ENCODE measurements at regions not wholly inside any gene's neighbourhood (a gene's known extent, or its start where the extent isn't known, plus 50 kb on each side); places are given as distances from the start of the nearest gene placed in this dataset.
"Not testable (repeated sequence)": the region's sequence is repeated elsewhere in the genome, so short reads cannot be mapped to it uniquely, and the experiment has no call there.

DNA sequence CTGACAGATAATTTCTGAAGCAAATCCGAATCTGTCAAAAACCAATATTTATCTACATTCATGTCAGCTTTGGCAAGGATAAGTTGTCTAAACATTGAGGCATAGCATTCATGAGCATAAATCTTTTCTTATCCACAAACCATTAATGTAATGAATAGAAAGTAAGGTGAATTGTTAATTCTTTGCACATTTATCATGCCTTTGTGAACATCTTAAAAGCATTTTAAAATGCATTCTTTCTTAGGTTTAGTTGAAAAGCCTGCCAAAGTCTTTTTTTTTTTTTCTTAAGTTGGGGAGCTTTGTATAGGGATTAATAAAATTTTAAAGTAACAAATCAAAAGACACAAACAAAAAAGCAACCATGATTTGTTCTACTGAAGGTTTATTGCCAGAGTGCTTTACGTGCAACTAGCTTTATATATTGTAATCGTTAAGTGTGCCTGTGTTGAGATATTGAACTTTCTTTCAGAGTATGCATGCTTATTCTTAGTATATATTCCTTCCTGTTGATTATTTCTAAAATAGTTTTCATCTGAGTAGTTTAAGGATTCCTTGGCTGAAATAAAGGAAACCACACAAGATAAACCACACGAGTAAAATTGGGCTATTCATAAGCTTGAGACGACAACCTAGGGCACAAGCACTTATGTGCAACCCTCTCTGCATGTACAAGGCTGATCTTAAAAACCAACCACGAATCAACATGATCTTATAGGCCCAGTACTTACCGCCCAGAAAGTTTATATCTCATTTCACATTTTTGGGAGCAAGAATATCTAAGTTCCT lies 1110.9 kb upstream of the CNTN5 start:
- no peak for DNase-seq

DNA sequence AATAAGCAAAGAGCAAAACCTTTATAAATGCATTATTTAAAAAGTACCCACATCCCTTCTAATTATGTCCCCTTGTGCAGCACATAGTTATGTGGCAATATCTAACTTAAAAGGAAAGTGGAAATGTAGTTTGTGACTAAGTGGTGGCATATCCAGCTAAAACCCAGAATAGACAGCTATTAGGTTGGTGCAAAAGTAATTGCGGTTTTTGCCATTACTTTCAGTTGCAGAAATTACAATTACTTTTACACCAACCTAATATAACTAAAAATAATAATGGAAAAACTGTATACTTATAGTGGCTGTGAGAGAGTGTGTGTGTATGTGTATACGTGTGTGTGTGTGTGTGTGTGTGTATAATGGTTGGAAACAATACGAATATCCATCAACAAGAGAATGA lies 1108.1 kb upstream of the CNTN5 start:
- no peak for DNase-seq

DNA sequence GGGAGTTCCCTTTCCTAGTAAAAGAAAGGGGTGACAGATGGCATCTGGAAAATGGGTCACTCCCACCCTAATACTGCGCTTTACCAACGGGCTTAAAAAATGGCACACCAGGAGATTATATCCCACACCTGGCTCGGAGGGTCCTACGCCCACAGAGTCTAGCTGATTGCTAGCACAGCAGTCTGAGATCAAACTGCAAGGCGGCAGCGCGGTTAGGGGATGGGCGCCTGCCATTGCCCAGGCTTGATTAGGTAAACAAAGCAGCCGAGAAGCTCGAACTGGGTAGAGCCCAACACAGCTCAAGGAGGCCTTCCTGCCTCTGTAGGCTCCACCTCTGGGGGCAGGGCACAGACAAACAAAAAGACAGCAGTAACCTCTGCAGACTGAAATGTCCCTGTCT lies 1097.8 kb upstream of the CNTN5 start:
- DNase-seq, result not testable (repeated sequence)

DNA sequence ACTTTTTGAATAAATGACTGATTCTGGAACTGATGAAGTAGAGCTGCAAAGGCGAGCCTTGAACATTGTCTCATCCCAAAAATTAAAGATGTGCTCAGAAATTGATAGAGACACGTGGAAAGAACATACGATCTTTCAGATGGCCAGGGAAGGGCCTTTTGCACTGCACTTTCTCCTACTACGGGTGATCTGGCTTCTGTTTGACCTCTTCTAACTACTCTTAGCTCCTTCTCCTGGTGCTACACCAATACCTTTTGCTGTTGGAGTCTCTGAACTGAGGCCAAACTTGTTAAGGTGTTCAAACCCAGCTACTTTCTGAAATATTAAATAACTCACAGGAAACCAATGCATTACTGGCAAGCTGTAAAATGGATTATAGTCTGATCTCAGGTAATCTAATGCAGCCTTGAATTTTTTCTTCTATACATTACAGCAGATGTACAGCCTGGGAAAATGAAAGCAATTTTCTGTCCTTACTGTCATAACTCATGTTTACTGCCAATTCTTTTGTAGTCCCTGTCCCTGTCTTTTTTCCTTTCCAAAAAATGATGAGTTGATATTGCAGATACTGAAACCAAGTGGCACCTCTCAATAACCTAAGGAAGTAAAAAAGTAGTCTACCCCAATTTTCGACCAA lies 1086.1 kb upstream of the CNTN5 start:
- DNase-seq, result no peak

DNA sequence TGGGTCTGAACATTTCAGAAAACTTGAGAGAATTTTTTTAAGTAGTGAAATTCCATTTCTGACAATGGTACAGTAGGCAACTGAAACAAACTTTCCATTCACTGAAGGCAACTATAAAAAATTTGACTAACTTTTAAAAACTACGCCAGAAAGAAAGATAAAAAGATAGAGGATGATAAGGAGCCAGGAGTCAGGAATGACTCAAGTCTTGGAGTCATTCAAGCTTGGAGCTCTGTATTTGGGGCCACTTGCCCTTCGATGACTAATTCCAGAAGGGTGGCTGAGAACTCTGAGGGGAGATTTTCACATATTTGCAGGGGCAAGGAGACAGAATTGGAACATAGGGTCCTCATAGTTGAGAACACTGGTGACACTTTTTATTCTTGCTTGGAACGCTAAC lies 1083.2 kb upstream of the CNTN5 start:
- DNase-seq, result no peak

DNA sequence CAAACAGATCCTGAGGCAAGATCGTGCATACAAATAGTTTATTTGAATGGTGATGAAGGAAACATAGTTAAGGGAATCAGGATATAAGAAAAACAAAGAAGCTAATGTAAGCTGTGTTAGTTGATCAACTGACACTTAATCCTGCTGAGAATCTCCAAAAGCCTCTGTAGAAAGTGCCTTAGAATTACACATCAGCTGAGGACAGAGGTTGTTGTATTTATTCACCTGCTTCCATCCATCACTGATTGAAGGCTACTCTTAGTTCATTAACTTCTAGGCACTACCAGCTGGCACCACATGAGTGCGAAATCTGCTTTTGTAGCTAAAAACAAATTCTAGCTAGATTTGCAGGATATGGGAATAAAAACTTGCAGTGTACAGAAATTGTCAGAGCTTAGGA lies 1082.0 kb upstream of the CNTN5 start:
- no peak for DNase-seq

DNA sequence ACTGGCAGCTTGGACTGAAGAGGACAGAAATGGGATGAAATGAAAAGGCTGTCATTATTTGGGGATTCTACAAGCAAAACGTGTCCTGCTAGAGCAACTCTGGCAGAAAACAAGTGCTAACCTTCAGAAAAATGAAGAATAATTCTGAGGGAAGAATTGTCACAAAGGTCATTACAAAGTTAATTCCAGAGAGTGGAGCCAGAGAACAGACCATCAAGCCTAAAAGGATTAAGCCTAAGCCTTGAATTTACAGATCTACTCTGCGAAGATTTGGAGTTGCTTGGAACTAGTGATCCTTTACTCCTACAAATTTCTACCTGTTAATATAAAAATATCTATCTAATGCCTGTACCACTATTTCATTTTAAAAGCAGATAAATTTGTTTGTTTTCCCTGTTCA lies 1077.3 kb upstream of the CNTN5 start:
- no peak for DNase-seq

DNA sequence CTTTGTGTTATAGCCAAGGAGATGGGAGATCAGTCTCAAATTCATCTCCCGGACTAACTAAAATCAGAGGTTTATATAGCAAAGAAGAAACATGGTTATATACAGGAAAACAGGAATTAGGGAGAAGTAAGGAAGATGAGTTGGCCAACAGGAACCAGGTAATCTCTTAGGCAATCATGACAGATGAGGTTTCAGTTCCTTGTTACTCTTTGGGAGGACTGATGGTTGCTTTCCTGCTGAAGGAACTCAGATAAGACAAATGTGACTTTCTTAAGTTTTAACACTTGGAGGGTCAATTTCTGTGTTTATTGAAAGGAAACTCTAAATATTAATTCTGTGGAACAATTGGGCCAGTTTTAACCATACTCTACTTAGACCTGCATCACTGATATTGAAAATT lies 1072.0 kb upstream of the CNTN5 start:
- no peak for DNase-seq

DNA sequence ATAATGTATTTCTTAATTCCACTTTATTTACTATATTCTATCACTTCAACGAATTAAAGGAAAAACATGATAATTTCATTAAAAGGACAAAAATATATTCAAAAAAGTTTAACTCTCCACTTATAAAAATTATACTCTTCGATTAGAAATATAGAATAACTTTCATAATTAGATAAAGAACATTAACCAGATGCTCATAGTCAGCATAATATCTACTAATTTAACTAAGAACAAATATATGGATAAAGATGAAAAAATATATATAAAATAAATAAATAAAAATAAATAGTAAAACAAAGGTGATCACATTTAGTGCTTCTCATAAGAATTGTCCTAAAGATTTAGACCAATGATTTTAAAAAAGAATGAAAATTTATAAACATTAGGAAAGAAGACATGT lies 1065.2 kb upstream of the CNTN5 start:
- DNase-seq, result no peak

DNA sequence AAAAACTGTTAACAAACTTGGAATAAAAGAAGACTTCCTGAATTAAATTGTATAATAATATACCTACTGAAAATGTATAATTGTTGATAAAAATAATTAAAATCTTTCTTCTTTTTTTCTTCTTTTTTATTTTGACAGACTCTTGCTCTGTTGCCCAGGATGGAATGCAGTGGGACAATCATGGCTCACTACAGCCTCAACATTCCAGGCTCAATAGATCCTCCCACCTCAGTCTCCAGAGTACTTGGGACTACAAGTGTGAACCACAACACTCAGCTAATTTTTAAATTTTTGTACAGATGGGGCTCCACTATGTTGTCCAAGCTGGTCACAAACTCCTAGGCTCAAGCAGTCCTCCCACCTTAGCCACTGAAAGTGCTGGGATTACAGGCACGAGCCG lies 1063.8 kb upstream of the CNTN5 start:
- no peak for DNase-seq

DNA sequence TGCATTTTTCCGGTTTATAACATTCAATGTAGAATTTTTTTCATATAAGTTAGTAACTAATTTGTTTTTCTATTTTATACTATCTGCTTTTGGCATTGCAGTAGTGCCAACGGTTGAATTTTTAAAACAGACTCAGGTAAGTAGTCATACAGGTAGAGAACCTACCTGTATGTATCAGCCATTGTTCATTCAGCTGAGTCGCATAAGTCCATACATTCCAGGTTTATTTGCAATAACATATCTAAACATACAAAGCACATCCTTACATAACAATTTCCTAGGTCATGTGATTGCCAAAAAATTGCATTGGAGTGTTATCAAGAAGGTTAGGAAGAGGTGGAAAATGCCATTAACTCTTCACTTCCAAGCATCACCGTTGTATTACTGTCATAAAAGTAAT lies 1059.3 kb upstream of the CNTN5 start:
- DNase-seq, result no peak

DNA sequence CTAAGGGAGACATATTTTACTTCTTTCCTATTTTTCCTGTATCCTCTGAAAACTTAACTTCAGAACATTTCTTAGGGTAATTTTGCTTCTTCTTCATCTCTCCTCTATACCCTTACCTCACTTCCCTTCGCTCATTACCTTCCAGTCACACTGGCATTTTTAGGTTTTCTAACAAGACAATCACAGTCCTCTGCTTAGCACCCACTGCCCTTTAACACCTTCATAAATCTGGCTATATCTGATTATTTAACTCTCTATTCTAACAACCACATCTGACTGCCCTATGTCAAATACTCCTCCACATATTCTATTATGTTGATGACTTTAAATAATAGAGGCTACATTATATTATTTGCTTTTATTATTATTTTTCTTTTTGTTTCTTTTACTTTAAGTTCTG lies 1058.0 kb upstream of the CNTN5 start:
- DNase-seq, result no peak

DNA sequence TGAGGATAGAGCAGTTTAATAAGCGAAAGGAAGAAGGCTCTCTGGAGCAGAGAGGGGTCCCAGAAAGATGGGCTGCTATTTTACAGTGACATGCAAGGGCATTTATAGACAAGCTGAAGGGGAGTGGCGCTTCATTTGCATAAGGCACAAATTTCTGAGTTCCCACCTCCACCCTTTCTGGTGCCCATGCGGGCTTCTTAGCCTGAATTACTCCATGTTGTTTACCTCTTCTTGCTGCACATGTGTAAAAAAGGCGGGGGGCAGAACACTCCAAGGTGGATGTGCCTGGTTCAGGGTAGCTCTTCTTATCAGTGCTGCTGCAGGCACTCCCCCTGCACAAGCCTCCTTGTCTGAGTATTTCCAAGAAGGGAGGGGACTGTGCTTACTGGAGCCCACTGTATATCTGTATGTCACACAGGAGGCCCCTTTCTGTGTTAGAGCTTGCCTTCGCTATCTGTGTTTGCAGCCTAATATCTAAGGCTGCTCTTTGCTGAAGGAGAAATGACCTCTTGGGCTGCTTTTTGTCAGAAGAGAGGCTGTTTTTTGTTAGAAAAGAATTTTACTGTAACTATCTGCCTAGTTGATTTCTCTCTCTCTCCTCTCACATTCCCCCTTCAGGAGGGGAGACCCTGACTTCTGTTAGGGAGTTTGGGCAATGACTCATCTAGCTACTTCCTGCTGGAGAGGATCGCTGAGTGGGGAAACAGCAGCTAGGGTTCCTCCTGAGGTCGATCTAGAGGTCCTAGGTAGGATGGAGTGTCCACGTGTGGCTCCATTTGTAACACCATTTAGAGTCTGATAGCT lies 1057.0 kb upstream of the CNTN5 start:
- DNase-seq, result no peak

DNA sequence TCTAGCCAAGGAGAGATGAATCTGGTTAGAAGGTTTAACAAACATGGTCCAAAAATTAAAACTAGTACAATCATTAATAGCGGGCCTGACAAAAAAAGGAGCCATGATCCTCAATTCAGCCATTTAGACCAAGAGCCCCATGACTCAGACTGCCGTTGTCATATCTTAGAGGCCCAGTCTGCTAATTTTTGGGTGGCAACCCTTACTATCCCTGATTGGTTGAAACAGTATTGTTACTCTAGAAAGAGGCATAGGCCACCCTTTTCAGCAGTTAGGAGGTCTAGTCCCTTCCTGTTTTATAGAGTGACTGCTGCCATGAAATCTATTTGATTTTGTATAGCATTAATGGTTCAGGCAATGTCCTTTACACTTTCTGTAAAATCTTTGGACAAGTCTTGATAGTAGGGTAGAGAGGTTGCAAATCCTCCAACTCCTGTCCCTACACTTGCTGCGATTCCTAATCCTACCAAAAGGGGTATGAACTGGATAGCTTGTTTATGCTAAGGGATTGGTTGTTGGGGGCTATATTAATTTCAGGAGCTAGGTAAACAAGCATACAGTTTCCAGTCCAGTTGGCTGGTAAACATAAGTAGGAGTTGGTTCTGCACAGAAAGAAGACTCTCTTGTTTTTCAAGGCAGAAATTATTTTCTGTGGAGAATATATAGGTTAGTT lies 1056.3 kb upstream of the CNTN5 start:
- DNase-seq, result no peak

DNA sequence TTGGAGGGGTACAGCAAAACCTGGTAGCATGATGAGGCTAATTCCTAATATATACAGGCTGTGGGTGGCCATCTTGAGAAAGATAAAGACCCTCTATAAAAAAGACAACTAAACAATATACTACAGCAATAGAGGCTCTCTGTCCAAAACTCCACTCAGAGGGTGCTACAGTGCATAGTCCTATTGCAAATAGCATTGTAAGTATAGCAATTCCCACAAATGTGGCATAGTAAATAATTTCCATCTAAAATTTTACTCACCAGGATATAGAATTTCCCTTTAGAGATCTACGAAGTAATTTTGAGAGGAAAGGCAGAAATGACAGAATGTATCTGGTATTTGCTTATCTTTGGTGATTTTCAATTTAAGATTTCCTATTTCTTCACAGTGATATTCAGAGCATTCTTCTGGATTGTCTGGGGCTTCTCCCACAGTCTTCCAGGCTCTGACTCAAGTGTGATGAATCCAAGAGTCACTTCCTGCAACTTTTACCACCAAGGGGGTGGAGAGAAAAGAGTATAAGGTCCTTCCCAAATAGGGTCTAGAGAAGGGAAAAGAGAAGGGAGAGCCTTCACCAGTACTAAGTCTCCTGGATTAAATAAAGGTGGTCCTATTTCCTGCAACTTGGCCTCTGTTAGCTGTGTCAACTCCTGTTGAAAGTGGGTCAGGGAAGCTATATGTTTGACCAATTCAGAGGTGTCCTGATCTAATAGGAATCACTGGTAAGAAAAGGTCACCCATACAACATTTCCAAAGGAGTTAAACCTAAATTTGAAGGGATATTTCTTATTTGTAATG lies 1054.7 kb upstream of the CNTN5 start:
- DNase-seq, result no peak

DNA sequence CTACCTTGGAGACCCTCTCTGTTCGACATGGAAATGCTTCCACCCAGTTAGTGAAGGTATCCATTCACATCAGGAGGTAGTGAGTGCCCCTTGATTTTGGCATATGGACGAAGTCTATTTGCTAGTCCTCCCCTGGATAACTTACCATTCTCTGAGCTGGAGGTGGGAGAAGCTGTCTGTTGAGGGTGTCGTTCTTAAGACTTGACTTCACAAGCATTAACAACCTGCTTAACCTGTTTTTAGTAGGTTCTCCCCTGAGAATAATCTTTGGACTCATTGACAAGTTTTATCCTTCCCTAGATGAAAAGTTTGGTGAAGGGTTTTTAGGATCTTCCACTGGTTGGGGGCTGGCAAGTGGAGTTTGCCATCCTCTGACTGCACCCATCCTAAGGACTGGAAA lies 1053.8 kb upstream of the CNTN5 start:
- no peak for DNase-seq

DNA sequence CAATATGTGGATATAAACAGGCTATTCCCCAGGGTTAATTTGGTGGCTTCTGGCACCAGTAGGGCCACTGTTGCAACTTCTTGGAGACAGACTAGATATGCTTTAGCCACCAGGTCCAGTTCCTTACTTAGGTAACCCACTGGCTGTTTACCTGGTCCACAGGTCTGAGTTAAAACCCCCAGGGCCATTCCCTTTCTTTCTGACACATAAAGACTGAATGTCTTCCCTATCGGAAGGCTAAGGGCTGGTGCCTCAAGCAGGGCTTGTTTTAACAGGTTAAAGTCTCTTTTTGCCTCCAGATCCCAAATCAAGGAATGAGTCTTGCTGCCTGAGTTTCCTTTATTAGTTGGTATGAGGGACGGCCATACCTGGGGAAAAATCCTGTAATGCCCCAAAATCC lies 1052.7 kb upstream of the CNTN5 start:
- no peak for DNase-seq

DNA sequence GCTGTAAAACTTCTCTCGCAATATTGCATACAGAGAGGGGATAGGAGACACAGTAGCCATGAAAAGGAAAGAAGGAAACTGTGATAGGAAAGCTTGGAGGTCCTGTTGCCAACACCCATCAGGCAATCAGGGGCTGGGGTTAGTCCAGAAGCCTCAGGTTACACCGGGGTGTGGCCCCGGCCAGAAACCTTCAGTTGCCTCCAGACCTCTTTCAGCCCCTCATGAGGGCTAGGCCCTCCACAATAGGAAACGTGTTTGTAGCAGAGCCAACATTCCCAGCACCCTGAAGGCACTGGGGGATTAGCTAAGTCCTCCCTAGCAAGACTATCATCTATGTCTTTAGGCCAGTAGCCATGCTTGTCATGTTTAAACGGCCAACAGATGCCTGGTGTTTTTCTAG lies 1048.0 kb upstream of the CNTN5 start:
- DNase-seq, result no peak

DNA sequence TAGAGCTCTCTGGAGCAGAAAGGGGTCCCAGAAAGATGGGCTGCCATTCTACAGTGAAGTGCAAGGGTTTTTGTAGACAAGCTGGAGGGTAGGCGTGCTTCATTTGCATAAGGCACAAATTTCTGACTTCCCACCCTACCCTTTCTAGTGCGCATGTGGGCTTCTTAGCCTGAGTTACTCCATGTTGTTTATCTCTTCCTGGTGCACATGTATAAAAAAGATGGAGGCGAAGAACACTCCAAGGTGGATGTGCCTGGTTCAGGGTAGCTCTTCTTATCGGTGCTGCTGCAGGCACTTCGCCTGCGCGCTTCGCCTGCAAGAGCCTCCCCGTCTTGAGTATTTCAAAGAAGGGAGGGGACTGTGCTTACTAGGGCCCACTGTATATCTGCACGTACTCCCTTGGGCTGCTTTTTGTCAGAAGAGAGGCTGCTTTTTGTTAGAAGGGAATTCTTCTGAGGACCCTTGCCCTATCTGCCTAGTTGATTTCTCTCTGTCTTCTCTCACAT lies 1047.3 kb upstream of the CNTN5 start:
- no peak for DNase-seq

DNA sequence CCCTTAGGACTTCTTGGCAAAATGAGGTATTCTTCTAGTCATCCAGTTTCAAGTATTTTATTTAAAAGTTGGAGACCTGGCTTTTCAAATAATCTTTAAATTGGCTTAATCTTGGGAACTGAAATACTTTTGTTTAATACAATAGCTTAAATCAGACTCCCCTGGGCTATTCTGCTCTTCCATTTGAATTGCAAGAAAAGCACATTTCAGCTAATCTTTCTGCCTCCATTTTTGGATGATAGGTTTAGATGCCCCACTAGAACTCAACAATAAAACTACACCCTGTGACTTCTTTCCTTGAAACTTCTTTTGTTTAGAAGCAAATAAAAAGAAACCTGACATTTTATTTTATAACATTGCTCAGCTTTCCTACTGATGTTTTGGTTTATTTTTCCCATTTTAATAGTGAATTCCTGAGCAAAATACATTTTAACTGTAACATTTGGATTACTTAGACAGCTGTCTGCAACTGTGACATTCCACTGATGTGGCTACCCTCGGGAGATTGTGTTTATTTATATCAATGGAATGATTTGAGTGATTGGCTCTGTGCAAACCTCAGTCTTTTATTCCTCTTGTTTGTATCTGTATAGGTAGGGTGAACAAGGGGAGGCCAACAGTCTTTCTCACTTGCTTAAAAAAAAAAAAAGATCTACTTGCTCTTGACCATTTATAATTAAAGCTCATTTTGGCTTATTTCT lies 1045.8 kb upstream of the CNTN5 start:
- no peak for DNase-seq

DNA sequence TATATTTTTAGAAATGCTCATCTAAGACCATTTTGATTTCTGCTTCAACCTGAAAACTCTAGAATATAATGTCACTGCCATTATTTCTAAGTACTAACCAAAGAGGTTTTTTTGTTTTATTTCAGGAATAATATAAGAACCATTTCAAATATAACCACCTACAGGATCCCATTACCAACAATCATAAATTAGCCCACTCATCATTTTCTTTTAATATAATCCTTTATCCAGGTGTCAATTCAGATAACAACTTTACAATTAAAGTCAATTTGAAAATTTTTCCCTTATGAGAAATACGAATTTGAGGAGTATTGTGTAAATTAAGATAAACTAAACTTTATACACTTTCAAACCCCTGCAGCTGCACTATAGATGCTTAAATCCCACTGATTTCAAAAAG lies 1043.0 kb upstream of the CNTN5 start:
- no peak for DNase-seq

DNA sequence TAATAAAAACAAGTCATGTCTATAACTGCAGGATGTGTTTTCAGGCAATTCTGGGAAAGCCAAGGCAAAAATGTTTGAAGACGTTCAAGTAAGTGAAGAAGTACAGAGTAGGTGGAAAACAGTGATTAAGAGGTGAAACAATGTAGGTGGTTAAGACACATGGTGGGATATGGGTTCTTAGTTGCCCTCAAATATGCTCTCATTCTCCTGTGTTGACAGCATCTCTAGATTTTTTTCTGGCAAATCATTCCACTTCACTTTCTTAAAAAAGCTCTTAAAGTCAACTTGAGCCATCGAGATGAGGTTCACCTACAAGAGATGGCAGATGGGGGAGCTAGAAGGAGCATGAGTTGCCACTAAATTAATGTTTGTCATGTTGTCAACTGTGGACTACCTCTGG lies 1041.0 kb upstream of the CNTN5 start:
- DNase-seq, result no peak

All from activated CD4-positive, alpha-beta T cell treated with anti-CD3 and anti-CD28 coated beads, Interleukin-2, amount 50 U/mL, for 16 hours (primary cell).